HG03060 (cell line): ENCODE measurements at regions not wholly inside any gene's neighbourhood (a gene's known extent, or its start where the extent isn't known, plus 50 kb on each side); places are given as distances from the start of the nearest gene placed in this dataset.
"Not testable (repeated sequence)": the region's sequence is repeated elsewhere in the genome, so short reads cannot be mapped to it uniquely, and the experiment has no call there.

Experiments
- ATAC-seq: cut with Tn5 transposase; IDR thresholded peaks from one replicate; pipeline ENCODE4 v1.9.1; 2021; ENCODE audit warnings: low read depth, moderate number of reproducible peaks; ENCODE audit not compliant: unreplicated experiment

DNA sequence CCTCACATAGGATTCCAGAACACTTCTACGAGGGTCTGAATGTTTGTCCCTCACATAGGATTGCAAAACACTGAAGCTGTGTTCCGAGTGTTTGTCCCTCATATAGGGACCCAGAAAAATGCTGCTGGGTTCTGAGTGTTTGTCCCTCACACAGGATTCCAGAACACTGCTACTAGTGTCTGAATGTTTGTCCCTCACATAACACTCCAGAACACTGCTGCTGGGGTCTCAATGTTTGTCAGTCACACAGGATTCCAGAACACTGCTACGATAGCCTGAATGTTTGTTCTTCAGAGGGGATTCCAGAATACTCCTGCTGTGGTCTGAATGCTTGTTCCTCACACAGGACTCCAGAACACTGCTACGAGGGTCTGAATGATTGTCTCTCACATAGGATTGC, 218.7 kb downstream of the FOXD4L6 start:
- ATAC-seq, result no peak

DNA sequence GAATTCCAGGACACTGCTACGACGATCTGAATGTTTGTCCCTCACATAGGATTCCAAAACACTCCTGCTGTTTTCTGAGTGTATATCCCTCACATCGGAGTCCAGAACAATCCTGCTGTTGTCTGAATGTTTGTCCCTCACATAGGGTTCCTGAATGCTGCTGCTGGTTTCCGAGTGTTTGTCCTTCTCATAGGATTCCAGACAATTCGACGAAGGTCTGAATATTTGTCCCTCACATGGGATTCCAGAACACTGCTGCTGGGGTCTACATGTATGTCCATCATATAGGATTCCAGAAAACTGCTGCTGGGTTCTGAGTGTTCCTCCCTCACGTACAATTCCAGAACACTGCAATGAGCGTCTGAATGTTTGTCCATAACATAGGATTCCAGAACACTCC, 219.4 kb downstream of the FOXD4L6 start:
- not testable (repeated sequence) for ATAC-seq

DNA sequence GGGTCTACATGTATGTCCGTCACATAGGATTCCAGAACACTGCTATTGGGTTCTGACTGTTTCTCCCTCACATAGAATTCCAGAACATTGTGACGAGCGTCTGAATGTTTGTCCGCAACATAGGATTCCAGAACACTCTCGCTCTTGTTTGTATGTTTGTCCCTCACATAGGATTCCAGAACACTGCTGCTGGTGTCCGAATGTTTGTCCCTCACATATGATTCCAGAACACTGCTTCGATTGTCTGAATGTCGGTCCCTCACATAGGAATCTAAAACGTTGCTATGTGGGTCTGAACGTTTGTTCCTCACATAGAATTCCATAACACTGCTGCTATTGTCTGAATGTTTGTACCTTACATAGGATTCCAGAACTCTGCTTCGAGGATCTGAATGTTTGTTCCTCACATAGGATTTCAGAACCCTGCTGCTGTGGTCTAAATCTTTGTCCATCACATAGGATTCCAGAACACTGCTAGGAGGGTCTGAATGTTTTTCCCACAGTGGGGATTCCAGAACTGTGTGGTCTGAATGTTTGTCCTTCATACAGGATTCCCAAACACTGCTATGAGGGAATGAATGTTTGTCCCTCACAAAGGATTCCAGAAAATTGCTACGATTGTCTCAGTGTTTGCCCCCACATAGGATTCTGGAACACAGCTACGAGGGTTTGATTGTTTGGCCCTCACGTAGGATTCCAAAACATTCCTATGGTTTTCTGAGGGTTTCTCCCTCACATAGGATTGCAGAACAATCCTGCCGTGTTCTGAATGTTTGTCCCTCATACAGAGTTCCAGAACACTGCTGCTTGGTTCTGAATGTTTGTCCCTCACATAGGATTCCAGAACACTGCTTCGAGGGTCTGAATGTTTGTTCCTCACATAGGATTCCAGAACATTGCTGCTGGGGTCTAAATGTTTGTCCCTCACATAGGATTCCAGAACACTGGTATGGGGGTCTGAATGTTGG, 220.5 kb downstream of the FOXD4L6 start:
- ATAC-seq, result no peak

DNA sequence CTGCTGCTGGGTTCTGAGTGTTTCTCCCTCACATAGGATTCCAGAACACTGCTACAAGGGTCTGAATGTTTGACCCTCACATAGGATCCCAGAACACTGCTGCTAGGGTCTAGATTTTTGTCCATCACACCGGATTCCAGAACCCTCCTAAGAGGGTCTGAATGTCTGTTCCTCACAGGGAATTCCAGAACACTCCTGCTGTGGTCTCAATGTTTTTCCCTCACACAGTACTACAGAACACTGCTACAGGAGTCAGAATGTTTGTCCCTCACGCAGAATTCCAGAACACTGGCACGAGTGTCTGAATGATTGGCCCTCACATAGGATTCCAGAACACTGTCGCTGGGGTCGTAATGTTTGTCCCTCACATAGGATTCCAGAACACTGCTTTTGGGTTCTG, 221.6 kb downstream of the FOXD4L6 start:
- not testable (repeated sequence) for ATAC-seq

DNA sequence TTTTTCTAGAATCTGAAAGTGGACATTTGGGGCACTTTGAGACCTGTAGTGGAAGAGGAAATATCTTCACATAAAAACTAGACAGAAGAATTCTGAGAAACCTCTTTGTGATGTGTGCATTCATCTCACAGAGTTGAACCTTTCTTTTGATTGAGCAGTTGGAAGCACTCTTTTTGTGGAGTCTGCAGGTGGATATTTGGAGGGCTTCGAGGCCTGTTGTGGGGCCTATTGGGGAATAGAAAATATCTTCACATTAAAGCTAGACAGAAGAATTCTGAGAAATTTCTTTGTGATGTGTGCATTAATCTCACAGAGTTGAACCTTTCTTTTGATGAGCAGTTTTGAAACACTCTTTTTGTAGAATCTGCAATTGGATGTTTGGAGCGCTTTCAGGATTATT, 236.2 kb downstream of the FOXD4L6 start:
- ATAC-seq, result not testable (repeated sequence)

DNA sequence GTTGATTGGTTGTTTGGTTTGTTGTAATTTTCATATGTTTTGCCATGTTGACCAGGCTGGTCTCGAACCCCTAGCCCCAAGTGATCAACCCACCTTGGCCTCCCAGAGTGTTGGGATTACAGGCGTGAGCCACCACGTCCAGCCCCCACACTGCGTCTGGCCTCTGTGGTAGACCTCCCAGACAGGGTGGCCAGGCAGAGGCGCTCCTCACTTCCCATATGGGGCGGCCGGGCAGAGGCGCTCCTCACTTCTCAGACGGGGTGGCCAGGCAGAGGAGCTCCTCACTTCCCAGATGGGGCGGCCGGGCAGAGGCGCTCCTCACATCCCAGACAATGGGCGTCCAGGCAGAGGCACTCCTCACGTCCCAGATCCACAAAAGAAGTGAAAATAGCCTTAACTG, 242.6 kb downstream of the FOXD4L6 start:
- not testable (repeated sequence) for ATAC-seq

DNA sequence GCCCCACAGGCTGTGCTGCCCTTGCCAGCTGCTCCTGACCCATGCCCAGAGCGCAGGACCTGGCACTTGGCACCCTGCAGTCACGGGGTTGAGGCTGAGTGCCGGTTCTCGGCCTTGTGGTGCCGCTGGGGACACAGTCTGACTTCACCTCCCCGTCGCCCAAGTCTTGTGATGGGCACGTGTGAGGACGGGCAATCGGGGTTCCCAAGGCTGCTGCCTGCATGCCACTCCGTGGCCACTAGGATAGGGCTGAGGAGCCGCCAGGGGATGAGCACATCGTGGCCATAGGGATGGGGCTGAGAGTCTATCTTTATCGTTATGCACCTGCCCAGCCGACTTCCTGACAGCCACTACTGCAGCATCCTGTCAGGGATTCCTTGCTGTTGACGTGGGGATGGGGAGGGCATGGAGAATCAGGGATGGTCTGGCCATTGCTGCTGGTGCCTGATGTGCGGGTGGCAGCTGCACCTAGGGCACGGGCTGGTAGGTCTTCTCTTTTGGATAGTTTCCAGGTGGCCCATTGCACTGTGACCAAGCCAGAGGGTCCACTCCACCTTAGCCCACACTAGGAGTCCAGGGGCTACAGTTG, 243.5 kb downstream of the FOXD4L6 start:
- ATAC-seq, result not testable (repeated sequence)

DNA sequence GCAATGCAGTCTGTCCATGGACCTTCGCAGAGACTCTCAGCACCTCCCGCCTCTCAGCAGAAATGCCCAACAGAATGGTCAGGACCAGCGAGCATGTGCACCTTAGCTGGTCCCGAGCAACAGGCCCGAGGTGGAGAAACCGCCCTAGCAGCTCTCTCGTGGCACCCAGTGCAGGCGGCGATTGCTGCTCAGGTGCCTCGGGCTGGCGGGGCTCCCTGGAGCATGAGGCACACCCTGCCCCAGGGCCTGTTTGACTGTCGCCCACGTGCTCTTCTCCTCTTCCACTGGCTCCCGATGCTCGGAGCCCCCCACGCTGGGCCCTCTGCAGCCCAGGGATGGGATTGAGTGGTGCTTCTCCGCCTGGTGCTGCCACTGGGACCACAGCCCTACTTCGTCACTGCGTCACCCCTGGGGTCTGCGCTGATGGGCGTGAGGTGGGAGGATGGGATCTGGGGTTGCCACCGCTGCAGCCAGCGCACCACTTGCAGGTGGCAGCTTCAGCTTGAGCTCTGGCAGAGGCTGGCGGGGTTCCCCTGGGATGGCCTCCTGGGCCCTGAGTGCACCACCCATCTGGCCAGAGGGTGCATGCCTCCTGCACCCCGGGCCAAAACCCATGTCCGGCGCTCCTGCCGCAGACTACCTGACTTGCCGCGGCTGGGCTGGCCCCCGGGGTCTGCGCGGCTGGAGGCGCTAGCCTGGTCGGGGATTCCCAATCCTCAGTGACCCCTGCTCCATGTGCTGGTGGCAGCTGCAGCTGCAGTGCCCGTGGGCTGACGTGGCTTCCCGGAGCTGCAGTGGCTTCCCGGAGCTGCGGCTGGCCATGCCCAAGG, 244.2 kb downstream of the FOXD4L6 start:
- ATAC-seq, result no peak

DNA sequence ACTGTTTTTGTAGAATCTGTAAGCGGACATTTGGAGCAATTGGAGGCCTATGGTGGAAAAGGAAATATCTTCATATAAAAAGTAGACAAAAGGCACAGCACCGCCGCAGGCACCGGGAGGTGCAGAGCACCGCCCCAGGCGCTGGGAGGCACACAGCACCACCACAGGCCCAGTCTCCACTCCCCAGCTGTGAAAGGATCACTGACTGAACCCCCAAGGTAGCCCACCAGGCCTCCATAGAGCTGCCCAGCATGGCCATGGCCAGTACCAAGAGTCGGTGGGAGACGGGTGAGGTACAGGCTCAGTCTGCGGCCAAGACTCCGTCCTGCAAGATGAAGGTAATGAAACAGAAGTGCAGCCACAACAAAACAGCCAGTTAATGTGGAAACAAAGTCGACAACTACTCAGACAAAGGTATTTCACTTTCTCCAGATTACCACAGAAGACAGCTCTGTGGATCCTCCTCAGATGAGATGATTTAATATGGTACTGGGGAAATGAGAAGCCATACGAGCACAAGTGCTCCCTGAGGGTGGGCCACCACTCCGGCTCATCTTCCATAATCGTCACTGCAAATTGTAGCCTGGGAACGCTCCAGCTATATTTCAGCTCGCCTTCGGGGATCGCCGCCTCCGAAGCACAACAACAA, 244.9 kb downstream of the FOXD4L6 start:
- not testable (repeated sequence) for ATAC-seq

DNA sequence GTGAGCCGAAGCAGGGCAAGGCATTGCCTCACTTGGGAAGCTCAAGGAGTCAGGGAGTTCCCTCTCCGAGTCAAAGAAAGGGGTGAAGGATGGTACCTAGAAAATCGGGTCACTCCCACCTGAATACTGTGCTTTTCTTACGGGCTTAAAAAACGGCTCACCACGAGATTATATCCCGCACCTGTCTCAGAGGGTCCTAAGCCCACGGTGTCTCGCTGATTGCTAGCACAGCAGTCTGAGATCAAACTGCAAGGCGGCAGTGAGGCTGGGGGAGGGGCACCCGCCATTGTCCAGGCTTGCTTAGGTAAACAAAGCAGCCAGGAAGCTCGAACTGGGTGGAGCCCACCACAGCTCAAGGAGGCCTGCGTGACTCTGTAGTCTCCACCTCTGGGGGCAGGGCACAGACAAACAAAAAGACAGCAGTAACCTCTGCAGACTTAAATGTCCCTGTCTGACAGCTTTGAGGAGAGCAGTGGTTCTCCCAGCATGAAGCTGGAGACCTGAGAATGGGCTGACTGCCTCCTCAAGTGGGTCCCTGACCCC, 254.7 kb downstream of the FOXD4L6 start:
- not testable (repeated sequence) for ATAC-seq

DNA sequence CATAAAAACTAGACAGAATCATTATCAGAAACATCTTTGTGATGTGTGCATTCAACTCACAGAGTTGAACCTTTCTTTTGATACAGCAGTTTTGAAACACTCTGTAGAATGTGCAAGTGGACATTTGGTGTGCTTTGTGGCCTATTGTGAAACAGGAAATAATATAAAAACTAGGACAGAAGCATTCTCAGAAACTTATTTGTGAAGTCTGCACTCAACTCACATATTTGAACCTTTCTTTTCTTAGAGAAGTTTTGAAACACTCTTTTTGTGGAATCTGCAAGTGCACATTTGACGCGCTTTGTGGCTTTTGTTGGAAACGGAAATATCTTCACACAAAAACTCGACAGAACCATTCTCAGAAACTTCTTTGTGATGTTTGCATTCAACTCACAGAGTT, 260.0 kb downstream of the FOXD4L6 start:
- not testable (repeated sequence) for ATAC-seq
